ENCODE measurements at regions not wholly inside any gene's neighbourhood (a gene's known extent, or its start where the extent isn't known, plus 50 kb on each side); places are given as distances from the start of the nearest gene placed in this dataset.

GRCh38 chr2:128623776-128624761 is 305.4 kb upstream of the HS6ST1 start:
- DNase-seq, result peak; percentile 30

GRCh38 chr2:128624956-128625355 is 306.3 kb upstream of the HS6ST1 start:
- DNase-seq, result no peak

GRCh38 chr2:128625421-128625820 is 306.8 kb upstream of the HS6ST1 start:
- DNase-seq, result no peak

- no peak for DNase-seq
These were observed 307.5 kb upstream of the HS6ST1 start for GRCh38 chr2:128625963-128626759.

- DNase-seq, result no peak
These were observed 308.3 kb upstream of the HS6ST1 start for GRCh38 chr2:128626760-128627511.

GRCh38 chr2:128628206-128628605 is 309.5 kb upstream of the HS6ST1 start:
- DNase-seq, result no peak

GRCh38 chr2:128628996-128629395 is 310.3 kb upstream of the HS6ST1 start:
- no peak for DNase-seq

- DNase-seq, result peak; percentile 10
These were observed 312.5 kb upstream of the HS6ST1 start for GRCh38 chr2:128630974-128631697.

GRCh38 chr2:128631698-128632500 is 313.2 kb upstream of the HS6ST1 start:
- DNase-seq, result peak; percentile 18

GRCh38 chr2:128632501-128632800 is 313.8 kb upstream of the HS6ST1 start:
- DNase-seq, result peak; percentile 16

GRCh38 chr2:128633501-128633900 is 314.8 kb upstream of the HS6ST1 start:
- no peak for DNase-seq

GRCh38 chr2:128635361-128635900 is 316.8 kb upstream of the HS6ST1 start:
- no peak for DNase-seq

GRCh38 chr2:128636802-128637147 is 318.1 kb upstream of the HS6ST1 start:
- no peak for DNase-seq

GRCh38 chr2:128637481-128638155 is 318.9 kb upstream of the HS6ST1 start:
- no peak for DNase-seq

- no peak for DNase-seq
These were observed 319.9 kb upstream of the HS6ST1 start for GRCh38 chr2:128638341-128639119.

GRCh38 chr2:128639120-128639477 is 320.4 kb upstream of the HS6ST1 start:
- DNase-seq, result no peak

GRCh38 chr2:128639693-128640092 is 321.0 kb upstream of the HS6ST1 start:
- no peak for DNase-seq

GRCh38 chr2:128640166-128640844 is 321.6 kb upstream of the HS6ST1 start:
- DNase-seq, result no peak

GRCh38 chr2:128640845-128641360 is 322.2 kb upstream of the HS6ST1 start:
- no peak for DNase-seq

All from stimulated activated CD8-positive, alpha-beta memory T cell treated with anti-CD3 and anti-CD28 coated beads, Interleukin-4, amount 100 ng/mL, for 48 hours (primary cell).